HG02973 (cell line): ENCODE measurements at regions not wholly inside any gene's neighbourhood (a gene's known extent, or its start where the extent isn't known, plus 50 kb on each side); places are given as distances from the start of the nearest gene placed in this dataset.

Experiments used
- ATAC-seq: cut with Tn5 transposase; IDR thresholded peaks from one replicate; pipeline ENCODE4 v1.9.1; 2021; ENCODE audit warnings: moderate library complexity; ENCODE audit not compliant: unreplicated experiment

- ATAC-seq = no peak
Measured at GRCh38 chr12:34361721-34362316, 339.5 kb downstream of the ALG10 start.

- no peak for ATAC-seq
Measured at GRCh38 chr12:34363050-34363673, 340.9 kb downstream of the ALG10 start.

GRCh38 chr12:34368079-34368478, 345.8 kb downstream of the ALG10 start:
- ATAC-seq = no peak

- no peak for ATAC-seq
Measured at GRCh38 chr12:34371050-34371449, 348.8 kb downstream of the ALG10 start.

- ATAC-seq = no peak
Measured at GRCh38 chr12:34372003-34372402, 349.7 kb downstream of the ALG10 start.

- no peak for ATAC-seq
Measured at GRCh38 chr12:34373926-34374325, 351.6 kb downstream of the ALG10 start.

- no peak for ATAC-seq
Measured at GRCh38 chr12:34376133-34376799, 354.0 kb downstream of the ALG10 start.

- ATAC-seq = no peak
Measured at GRCh38 chr12:34377243-34378035, 355.1 kb downstream of the ALG10 start.

- no peak for ATAC-seq
Measured at GRCh38 chr12:34379142-34379541, 356.8 kb downstream of the ALG10 start.

GRCh38 chr12:34384693-34385092, 362.4 kb downstream of the ALG10 start:
- ATAC-seq = no peak

GRCh38 chr12:34386016-34386415, 363.7 kb downstream of the ALG10 start:
- no peak for ATAC-seq

GRCh38 chr12:34386621-34387255, 364.4 kb downstream of the ALG10 start:
- no peak for ATAC-seq

GRCh38 chr12:34387711-34388635, 365.7 kb downstream of the ALG10 start:
- ATAC-seq = no peak

- no peak for ATAC-seq
Measured at GRCh38 chr12:34388636-34389377, 366.5 kb downstream of the ALG10 start.

- no peak for ATAC-seq
Measured at GRCh38 chr12:34389378-34390170, 367.3 kb downstream of the ALG10 start.

- no peak for ATAC-seq
Measured at GRCh38 chr12:34390171-34390841, 368.0 kb downstream of the ALG10 start.

- no peak for ATAC-seq
Measured at GRCh38 chr12:34390846-34391700, 368.8 kb downstream of the ALG10 start.
